GM23338 (cell line): ENCODE measurements at regions not wholly inside any gene's neighbourhood (a gene's known extent, or its start where the extent isn't known, plus 50 kb on each side); places are given as distances from the start of the nearest gene placed in this dataset.
A peak's percentile ranks its signal among the peaks of the same experiment; 100 is the strongest.

Source experiments
- ATAC-seq: fragments of 200-7000 bp; cut with Tn5 transposase; 3 replicates; pipeline ENCODE4 v1.9.1; 2020
- DNase-seq: peaks from one replicate; pipeline ENCODE4 v3.0.0-alpha.2; 2015; ENCODE audit warnings: low spot score
- H2AFZ ChIP-seq: fragments of 200-600 bp; sonication (generic); 2 replicates; pipeline ENCODE4 v1.8.0; 2016; ENCODE audit warnings: antibody characterized with exemption, mild to moderate bottlenecking, moderate library complexity
- H3F3A ChIP-seq: fragments of 200-600 bp; sonication (generic); replicated peaks from 2 replicates; pipeline ENCODE4 v1.8.0; 2017; ENCODE audit warnings: antibody characterized with exemption, mixed run types, low read depth
- H3K27ac ChIP-seq: fragments of 200-600 bp; sonication (generic); 2 replicates; pipeline ENCODE4 v1.6.1; 2016; ENCODE audit warnings: low read depth
- H3K27me3 ChIP-seq: fragments of 200-600 bp; sonication (generic); 2 replicates; pipeline ENCODE4 v1.8.0; 2016; ENCODE audit warnings: mild to moderate bottlenecking, mixed run types, moderate library complexity; ENCODE audit not compliant: insufficient read depth
- H3K36me3 ChIP-seq: fragments of 200-600 bp; sonication (generic); 2 replicates; pipeline ENCODE4 v1.8.0; 2016; ENCODE audit warnings: mild to moderate bottlenecking; ENCODE audit not compliant: insufficient read depth
- H3K4me1 ChIP-seq: fragments of 200-600 bp; sonication (generic); 2 replicates; pipeline ENCODE4 v1.8.0; 2016; ENCODE audit warnings: mild to moderate bottlenecking, moderate library complexity; ENCODE audit not compliant: insufficient read depth
- H3K4me2 ChIP-seq: fragments of 200-600 bp; sonication (generic); 2 replicates; pipeline ENCODE4 v1.7.1; 2017; ENCODE audit warnings: mixed run types
- H3K4me3 ChIP-seq: fragments of 200-600 bp; sonication (generic); 2 replicates; pipeline ENCODE4 v1.6.1; 2016; ENCODE audit warnings: mixed run types
- H3K79me2 ChIP-seq: fragments of 200-600 bp; sonication (generic); replicated peaks from 2 replicates; pipeline ENCODE4 v1.8.0; 2017; ENCODE audit warnings: mild to moderate bottlenecking; ENCODE audit not compliant: insufficient read depth
- H3K9me2 ChIP-seq: fragments of 200-600 bp; sonication (generic); 2 replicates; pipeline ENCODE4 v1.8.0; 2017; ENCODE audit not compliant: insufficient read depth
- H4K20me1 ChIP-seq: fragments of 200-600 bp; sonication (generic); replicated peaks from 2 replicates; pipeline ENCODE4 v1.8.0; 2017; ENCODE audit warnings: mild to moderate bottlenecking; ENCODE audit not compliant: insufficient read depth
- H3K27ac Mint-ChIP-seq: 2 replicates; pipeline ENCODE4 v1.8.0; 2020; ENCODE audit warnings: inconsistent platforms, mild to moderate bottlenecking, moderate library complexity, mixed read lengths
- H3K27me3 Mint-ChIP-seq: 3 replicates; pipeline ENCODE4 v1.8.0; 2022; ENCODE audit warnings: low read depth, mild to moderate bottlenecking, moderate library complexity, mixed read lengths, inconsistent platforms; ENCODE audit not compliant: insufficient read depth, poor library complexity
- H3K36me3 Mint-ChIP-seq: 3 replicates; pipeline ENCODE4 v1.8.0; 2021; ENCODE audit warnings: low read depth, mild to moderate bottlenecking, inconsistent platforms, moderate library complexity, mixed read lengths
- H3K4me1 Mint-ChIP-seq: 3 replicates; pipeline ENCODE4 v1.8.0; 2020; ENCODE audit warnings: mild to moderate bottlenecking, inconsistent platforms, mixed read lengths
- H3K4me3 Mint-ChIP-seq: 3 replicates; pipeline ENCODE4 v1.8.0; 2021; ENCODE audit warnings: moderate library complexity, mild to moderate bottlenecking, inconsistent platforms, mixed read lengths
- H3K9me3 Mint-ChIP-seq: 3 replicates; pipeline ENCODE4 v1.8.0; 2020; ENCODE audit warnings: moderate library complexity, mild to moderate bottlenecking, inconsistent platforms, mixed read lengths
- CREB1 ChIP-seq: fragments of 250-450 bp; sonication (Bioruptor Pico); IDR thresholded peaks from 2 replicates; pipeline ENCODE4 v1.5.0; 2020; ENCODE audit warnings: low read depth, mild to moderate bottlenecking, moderate library complexity
- ETS1 ChIP-seq: IDR thresholded peaks from 2 replicates; pipeline ENCODE4 v1.6.1; 2016; ENCODE audit warnings: antibody characterized with exemption
- EZH2 ChIP-seq: fragments of 200-600 bp; sonication (generic); IDR thresholded peaks from one replicate; pipeline ENCODE4 v1.8.0; 2017; ENCODE audit warnings: antibody characterized with exemption, mild to moderate bottlenecking, low read depth; ENCODE audit not compliant: unreplicated experiment
- EZH2phosphoT487 ChIP-seq: fragments of 200-600 bp; sonication (generic); IDR thresholded peaks from one replicate; pipeline ENCODE4 v1.8.1; 2018; ENCODE audit warnings: antibody characterized with exemption; ENCODE audit not compliant: unreplicated experiment
- JUNB ChIP-seq: IDR thresholded peaks from one replicate; pipeline ENCODE4 v1.6.1; 2016; ENCODE audit warnings: antibody characterized with exemption; ENCODE audit not compliant: unreplicated experiment
- POLR2AphosphoS5 ChIP-seq: IDR thresholded peaks from 2 replicates; pipeline ENCODE4 v1.6.1; 2016; ENCODE audit warnings: antibody characterized with exemption, low read depth
- STAT1 ChIP-seq: IDR thresholded peaks from one replicate; pipeline ENCODE4 v1.6.1; 2016; ENCODE audit warnings: antibody characterized with exemption; ENCODE audit not compliant: unreplicated experiment
- ZNF331 ChIP-seq: fragments of 250-450 bp; sonication (Bioruptor Pico); IDR thresholded peaks from 2 replicates; pipeline ENCODE4 v1.5.0; 2020; ENCODE audit warnings: low read depth, mild to moderate bottlenecking, moderate library complexity
- ZNF462 ChIP-seq: fragments of 250-450 bp; sonication (Bioruptor Pico); IDR thresholded peaks from 2 replicates; pipeline ENCODE4 v1.5.0; 2020; ENCODE audit warnings: mild to moderate bottlenecking, moderate library complexity
- TF ChIP-seq, protein P1 (sequence below), 2 experiments: fragments of 200-600 bp in 1 of 2; sonication (generic) in 1 of 2; conservative IDR thresholded peaks; 2 replicates each; pipeline versions ENCODE4 v1.5.1 to v1.6.1; 2016 to 2017; ENCODE audit warnings: antibody characterized with exemption in 2 of 2, low read depth in 2 of 2, mild to moderate bottlenecking in 2 of 2, moderate library complexity in 1 of 2

GRCh38 chr19:20365146-20365545 lies 198.1 kb downstream of the ZNF486 start:
- Histone ChIP-seq H3K9me2 (no peaks in the 10 kb centered on the region), H3K27ac (no peak overlapping the region), H3F3A (no peaks in the 10 kb centered on the region), H3K79me2 (no peaks in the 10 kb centered on the region), H2AFZ (no peak overlapping the region), H4K20me1 (peaks cover 8% of the 10 kb centered on the region), H3K4me1 (peaks cover 16% of the 10 kb centered on the region), H3K4me3 (no peak overlapping the region), H3K27me3 (peaks cover 47% of the 10 kb centered on the region), H3K36me3 (no peaks in the 10 kb centered on the region), H3K4me2 (no peak overlapping the region)
- ATAC-seq: no peak
- Mint-ChIP-seq H3K9me3 (no peaks in the 10 kb centered on the region; the same call in 1 of the 3 replicates), H3K4me3 (no peak overlapping the region), H3K27me3 (peaks cover 29% of the 10 kb centered on the region), H3K27ac (no peak overlapping the region), H3K4me1 (peaks cover 45% of the 10 kb centered on the region), H3K36me3 (peaks cover 6% of the 10 kb centered on the region; the same call in 2 of the 3 replicates)
- TF ChIP-seq ETS1 (no peak), ZNF331 (CRISPR knock-in tag) (no peak), STAT1 (no peak), CREB1 (CRISPR knock-in tag) (no peak), EZH2 (no peak), POLR2AphosphoS5 (no peak)
- DNase-seq: no peak

GRCh38 chr19:20359933-20360720 lies 193.1 kb downstream of the ZNF486 start:
- no peaks in the 10 kb centered on the region for H3K79me2 ChIP-seq
- no peaks in the 10 kb centered on the region; the same call in 1 of the 3 replicates for H3K9me3 Mint-ChIP-seq
- no peaks in the 10 kb centered on the region for H3K36me3 ChIP-seq
- peaks cover 13% of the 10 kb centered on the region for H3K27me3 ChIP-seq
- no peaks in the 10 kb centered on the region for H3K9me2 ChIP-seq
- peaks cover 13% of the 10 kb centered on the region for H3K27me3 Mint-ChIP-seq
- DNase-seq: peak; percentile 85
- peak; percentile 80 for ATAC-seq
- H3K27ac ChIP-seq: no peak overlapping the region
- no peak overlapping the region; the same call in 1 of the 2 replicates for H3K27ac Mint-ChIP-seq
- no peak overlapping the region for H3K4me3 Mint-ChIP-seq
- H3K4me1 Mint-ChIP-seq: peaks cover 37% of the 10 kb centered on the region; the same call in 2 of the 3 replicates
- TF ChIP-seq STAT1 (no peak), EZH2phosphoT487 (no peak), ZNF462 (CRISPR knock-in tag) (no peak), JUNB (no peak)
- TF ChIP-seq, protein P1, sequence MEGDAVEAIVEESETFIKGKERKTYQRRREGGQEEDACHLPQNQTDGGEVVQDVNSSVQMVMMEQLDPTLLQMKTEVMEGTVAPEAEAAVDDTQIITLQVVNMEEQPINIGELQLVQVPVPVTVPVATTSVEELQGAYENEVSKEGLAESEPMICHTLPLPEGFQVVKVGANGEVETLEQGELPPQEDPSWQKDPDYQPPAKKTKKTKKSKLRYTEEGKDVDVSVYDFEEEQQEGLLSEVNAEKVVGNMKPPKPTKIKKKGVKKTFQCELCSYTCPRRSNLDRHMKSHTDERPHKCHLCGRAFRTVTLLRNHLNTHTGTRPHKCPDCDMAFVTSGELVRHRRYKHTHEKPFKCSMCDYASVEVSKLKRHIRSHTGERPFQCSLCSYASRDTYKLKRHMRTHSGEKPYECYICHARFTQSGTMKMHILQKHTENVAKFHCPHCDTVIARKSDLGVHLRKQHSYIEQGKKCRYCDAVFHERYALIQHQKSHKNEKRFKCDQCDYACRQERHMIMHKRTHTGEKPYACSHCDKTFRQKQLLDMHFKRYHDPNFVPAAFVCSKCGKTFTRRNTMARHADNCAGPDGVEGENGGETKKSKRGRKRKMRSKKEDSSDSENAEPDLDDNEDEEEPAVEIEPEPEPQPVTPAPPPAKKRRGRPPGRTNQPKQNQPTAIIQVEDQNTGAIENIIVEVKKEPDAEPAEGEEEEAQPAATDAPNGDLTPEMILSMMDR (conservative IDR thresholded peaks at IDR 0.05; ENCODE audit: low read depth in 2 of 2): peak; percentile 76 to 95
- no peaks in the 10 kb centered on the region; the same call in 2 of the 3 replicates for H3K36me3 Mint-ChIP-seq
- H3K4me1 ChIP-seq: peaks cover 31% of the 10 kb centered on the region
- H2AFZ ChIP-seq: no peak overlapping the region
- H3K4me3 ChIP-seq: no peak overlapping the region
- no peaks in the 10 kb centered on the region; the same call in 1 of the 2 replicates for H4K20me1 ChIP-seq
- no peaks in the 10 kb centered on the region for H3F3A ChIP-seq
- H3K4me2 ChIP-seq: peak overlapping the region; percentile 23; the same call in 1 of the 2 replicates
